ENCODE measurements at regions not wholly inside any gene's neighbourhood (a gene's known extent, or its start where the extent isn't known, plus 50 kb on each side); places are given as distances from the start of the nearest gene placed in this dataset.

- Histone ChIP-seq H3K36me3 (replicated peaks in 1 of 2; ENCODE audit: control extremely low read depth in 1 of 2, control insufficient read depth in 1 of 2, extremely low read depth in 1 of 2, insufficient read depth in 2 of 2, low read length in 1 of 2) (no peaks in the 10 kb centered on the region), H3K27ac (ENCODE audit: low read length in 2 of 2) (no peak overlapping the region), H3K27me3 (replicated peaks in 1 of 4; ENCODE audit: control extremely low read depth in 1 of 4, control insufficient read depth in 3 of 4, insufficient read depth in 4 of 4, low read length in 3 of 4) (peaks cover 0 to 23% (median 19%) of the 10 kb centered on the region in 4 experiments), H3K4me3 (ENCODE audit: control extremely low read depth in 1 of 5, extremely low read depth in 1 of 5, insufficient read depth in 1 of 5, low read depth in 2 of 5, low read length in 4 of 5) (no peak overlapping the region), H3K9me3 (ENCODE audit: control extremely low read depth in 1 of 3, control insufficient read depth in 2 of 3, insufficient read depth in 1 of 3, low read length in 2 of 3) (peaks cover 0 to 16% (median 2%) of the 10 kb centered on the region in 3 donors), H3K79me2 (ENCODE audit: control insufficient read depth, insufficient read depth, low read length) (no peaks in the 10 kb centered on the region), H2AFZ (ENCODE audit: insufficient read depth, low read depth, low read length, poor library complexity, severe bottlenecking) (no peak overlapping the region), H3K9ac (ENCODE audit: low read length) (no peak overlapping the region), H3K4me1 (ENCODE audit: control insufficient read depth in 2 of 2, insufficient read depth in 2 of 2, low read length in 2 of 2) (peaks cover 13 to 14% of the 10 kb centered on the region in 2 donors), H3K4me2 (replicated peaks; ENCODE audit: low read depth, low read length, poor library complexity, severe bottlenecking) (no peak overlapping the region), H4K20me1 (ENCODE audit: control insufficient read depth, insufficient read depth, low read length, poor library complexity, severe bottlenecking) (no peaks in the 10 kb centered on the region)
- H3K4me1 Mint-ChIP-seq, result peaks cover 10% of the 10 kb centered on the region
- ATAC-seq (ENCODE audit: low read depth) (no peak), DNase-seq (no peak)
- ChIA-PET POLR2A (no interaction called here), CTCF (interaction anchor here (2.1 kb wide), 1 partner anchor 12 kb away, joined by 6 read pairs; no protein-coding TSS in a partner anchor)
- H3K27ac Mint-ChIP-seq, result no peak overlapping the region
- 86% methylated on average over 1 of the region's 4 CpGs for WGBS (ENCODE audit: insufficient coverage)
- intact Hi-C loops (cut with micrococcal nuclease), result no loop called here
- peaks cover 65% of the 10 kb centered on the region for H3K27me3 Mint-ChIP-seq
- H3K4me3 Mint-ChIP-seq, result no peak overlapping the region
- peaks cover 8% of the 10 kb centered on the region for H3K9me3 Mint-ChIP-seq (ENCODE audit: insufficient read depth)
- TF ChIP-seq CTCF (IDR thresholded peaks at IDR 0.05) (no peak), EZH2 (IDR thresholded peaks at IDR 0.05; ENCODE audit: borderline replicate concordance, insufficient read depth, low read depth, low read length, poor library complexity, severe bottlenecking) (no peak)
These were observed 108.1 kb upstream of the PRDM1 start for GRCh38 chr6:105977934-105978504.

GRCh38 chr6:105974986-105975385 is 111.2 kb upstream of the PRDM1 start:
- Histone ChIP-seq H3K36me3 (replicated peaks in 1 of 2; ENCODE audit: control extremely low read depth in 1 of 2, control insufficient read depth in 1 of 2, extremely low read depth in 1 of 2, insufficient read depth in 2 of 2, low read length in 1 of 2) (no peaks in the 10 kb centered on the region), H4K20me1 (ENCODE audit: control insufficient read depth, insufficient read depth, low read length, poor library complexity, severe bottlenecking) (no peaks in the 10 kb centered on the region), H3K27ac (ENCODE audit: low read length in 2 of 2) (no peak overlapping the region), H3K4me3 (ENCODE audit: control extremely low read depth in 1 of 5, extremely low read depth in 1 of 5, insufficient read depth in 1 of 5, low read depth in 2 of 5, low read length in 4 of 5) (no peak overlapping the region), H3K27me3 (replicated peaks in 1 of 4; ENCODE audit: control extremely low read depth in 1 of 4, control insufficient read depth in 3 of 4, insufficient read depth in 4 of 4, low read length in 3 of 4) (peaks cover 0 to 8% (median 3%) of the 10 kb centered on the region in 4 experiments), H3K4me1 (ENCODE audit: control insufficient read depth in 2 of 2, insufficient read depth in 2 of 2, low read length in 2 of 2) (no peaks in the 10 kb centered on the region), H3K9me3 (ENCODE audit: control extremely low read depth in 1 of 3, control insufficient read depth in 2 of 3, insufficient read depth in 1 of 3, low read length in 2 of 3) (peaks cover 5 to 16% (median 7%) of the 10 kb centered on the region in 3 donors), H3K9ac (ENCODE audit: low read length) (no peak overlapping the region), H2AFZ (ENCODE audit: insufficient read depth, low read depth, low read length, poor library complexity, severe bottlenecking) (no peak overlapping the region), H3K4me2 (replicated peaks; ENCODE audit: low read depth, low read length, poor library complexity, severe bottlenecking) (no peak overlapping the region), H3K79me2 (ENCODE audit: control insufficient read depth, insufficient read depth, low read length) (no peaks in the 10 kb centered on the region)
- no peak for ATAC-seq (ENCODE audit: low read depth)
- no CpG with 5 or more reads among the region's 2 CpGs for WGBS (ENCODE audit: insufficient coverage)
- TF ChIP-seq EZH2 (IDR thresholded peaks at IDR 0.05; ENCODE audit: borderline replicate concordance, insufficient read depth, low read depth, low read length, poor library complexity, severe bottlenecking), result no peak
- no peak for TF ChIP-seq CTCF (IDR thresholded peaks at IDR 0.05)
- Mint-ChIP-seq H3K4me3 (no peak overlapping the region), H3K27me3 (peaks cover 55% of the 10 kb centered on the region), H3K4me1 (no peaks in the 10 kb centered on the region), H3K27ac (no peak overlapping the region), H3K9me3 (ENCODE audit: insufficient read depth) (peaks cover 12% of the 10 kb centered on the region)
- ChIA-PET POLR2A (no interaction called here), CTCF (no interaction called here)
- DNase-seq, result no peak
- intact Hi-C loops (cut with micrococcal nuclease), result no loop called here
